ENCODE measurements at regions not wholly inside any gene's neighbourhood (a gene's known extent, or its start where the extent isn't known, plus 50 kb on each side); places are given as distances from the start of the nearest gene placed in this dataset.

- POLR2A ChIA-PET (ENCODE audit: unreplicated experiment), result no interaction called here
- no TSS peak for BruUV-seq (replicated peaks)
- no peak overlapping the region for H2AFZ ChIP-seq (ENCODE audit: low read length)
- H4K20me1 ChIP-seq (ENCODE audit: low read length), result no peaks in the 10 kb centered on the region
- H3K9me2 ChIP-seq (replicated peaks; ENCODE audit: low read length), result no peaks in the 10 kb centered on the region
- no peak for DNase-seq
- CTCF ChIA-PET, result no interaction called here
- no peak overlapping the region for H3K27ac ChIP-seq (ENCODE audit: low read length)
- H3K4me3 ChIP-seq (ENCODE audit: low read length), result no peak overlapping the region
- peaks cover 4% of the 10 kb centered on the region; the same call in 1 of the 2 replicates for H3K9me3 ChIP-seq (ENCODE audit: low read length)
- no peak for TF ChIP-seq EZH2phosphoT487 (IDR thresholded peaks at IDR 0.05; ENCODE audit: borderline replicate concordance, low read length)
- TF ChIP-seq EZH2 (IDR thresholded peaks at IDR 0.05; ENCODE audit: low read length, unreplicated experiment), result no peak
- no peak for TF ChIP-seq CTCF (conservative IDR thresholded peaks at IDR 0.05; ENCODE audit: low read depth, low read length)
- ATAC-seq, result no peak
- H3K27me3 ChIP-seq (ENCODE audit: low read length), result no peaks in the 10 kb centered on the region
- no peaks in the 10 kb centered on the region for H3F3A ChIP-seq (ENCODE audit: low read length, unreplicated experiment)
- H3K9ac ChIP-seq (ENCODE audit: low read length), result no peak overlapping the region
- no peak overlapping the region for H3K4me2 ChIP-seq (ENCODE audit: low read length)
- H3K79me2 ChIP-seq (ENCODE audit: low read length), result no peaks in the 10 kb centered on the region
- H3K36me3 ChIP-seq (ENCODE audit: low read depth, low read length), result no peaks in the 10 kb centered on the region
- intact Hi-C loops (cut with micrococcal nuclease), result no loop called here
- no peaks in the 10 kb centered on the region for H3K4me1 ChIP-seq (ENCODE audit: insufficient read depth, low read length)
Observed at GRCh38 chr11:97615546-97615945, 1225.7 kb downstream of the JRKL start.

DNA sequence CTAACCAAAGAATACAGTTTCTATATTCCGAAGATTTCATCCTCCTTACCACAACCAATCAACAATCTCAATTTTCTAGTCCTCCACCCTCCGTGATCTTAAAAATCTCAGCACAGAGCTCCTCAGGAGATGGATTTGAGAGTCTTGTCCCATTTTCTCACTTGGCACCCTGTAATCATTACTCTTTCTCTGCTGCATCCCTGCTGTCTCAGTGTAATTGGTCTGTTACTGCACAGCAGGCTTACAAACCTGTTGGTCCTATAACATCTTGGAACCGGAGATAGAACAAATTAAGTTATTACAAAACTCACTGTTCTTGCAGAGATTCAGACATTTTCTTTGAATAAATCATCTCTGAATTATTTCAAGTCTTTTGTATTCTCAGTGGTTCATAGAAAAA is 1227.2 kb downstream of the JRKL start:
- H4K20me1 ChIP-seq (ENCODE audit: low read length), result no peaks in the 10 kb centered on the region
- no TSS peak for BruUV-seq (replicated peaks)
- H3K9me2 ChIP-seq (replicated peaks; ENCODE audit: low read length), result no peaks in the 10 kb centered on the region
- H3K79me2 ChIP-seq (ENCODE audit: low read length), result no peaks in the 10 kb centered on the region
- POLR2A ChIA-PET (ENCODE audit: unreplicated experiment), result no interaction called here
- no peaks in the 10 kb centered on the region for H3K36me3 ChIP-seq (ENCODE audit: low read depth, low read length)
- H3K9me3 ChIP-seq (ENCODE audit: low read length), result peaks cover 4% of the 10 kb centered on the region; the same call in 1 of the 2 replicates
- no peak for DNase-seq
- no peak overlapping the region for H3K9ac ChIP-seq (ENCODE audit: low read length)
- no peaks in the 10 kb centered on the region for H3K27me3 ChIP-seq (ENCODE audit: low read length)
- H3K4me2 ChIP-seq (ENCODE audit: low read length), result no peak overlapping the region
- intact Hi-C loops (cut with micrococcal nuclease), result no loop called here
- CTCF ChIA-PET, result no interaction called here
- H3K27ac ChIP-seq (ENCODE audit: low read length), result no peak overlapping the region
- TF ChIP-seq EZH2phosphoT487 (IDR thresholded peaks at IDR 0.05; ENCODE audit: borderline replicate concordance, low read length), result no peak
- no peak for TF ChIP-seq EZH2 (IDR thresholded peaks at IDR 0.05; ENCODE audit: low read length, unreplicated experiment)
- no peak overlapping the region for H2AFZ ChIP-seq (ENCODE audit: low read length)
- no peak for ATAC-seq
- no peaks in the 10 kb centered on the region for H3K4me1 ChIP-seq (ENCODE audit: insufficient read depth, low read length)
- no peak overlapping the region for H3K4me3 ChIP-seq (ENCODE audit: low read length)
- no peaks in the 10 kb centered on the region for H3F3A ChIP-seq (ENCODE audit: low read length, unreplicated experiment)

GRCh38 chr11:97620007-97620406 is 1230.2 kb downstream of the JRKL start:
- Histone ChIP-seq H3K9ac (ENCODE audit: low read length) (no peak overlapping the region), H3K27me3 (ENCODE audit: low read length) (no peaks in the 10 kb centered on the region), H3F3A (ENCODE audit: low read length, unreplicated experiment) (no peaks in the 10 kb centered on the region), H3K36me3 (ENCODE audit: low read depth, low read length) (no peaks in the 10 kb centered on the region), H3K79me2 (ENCODE audit: low read length) (no peaks in the 10 kb centered on the region), H3K4me1 (ENCODE audit: insufficient read depth, low read length) (no peaks in the 10 kb centered on the region), H3K9me2 (replicated peaks; ENCODE audit: low read length) (no peaks in the 10 kb centered on the region), H3K9me3 (ENCODE audit: low read length) (peaks cover 4% of the 10 kb centered on the region; the same call in 1 of the 2 replicates), H2AFZ (ENCODE audit: low read length) (no peak overlapping the region), H4K20me1 (ENCODE audit: low read length) (no peaks in the 10 kb centered on the region), H3K4me2 (ENCODE audit: low read length) (no peak overlapping the region), H3K4me3 (ENCODE audit: low read length) (no peak overlapping the region), H3K27ac (ENCODE audit: low read length) (no peak overlapping the region)
- no peak for ATAC-seq
- POLR2A ChIA-PET (ENCODE audit: unreplicated experiment), result no interaction called here
- CTCF ChIA-PET, result no interaction called here
- intact Hi-C loops (cut with micrococcal nuclease), result no loop called here
- TF ChIP-seq EZH2phosphoT487 (IDR thresholded peaks at IDR 0.05; ENCODE audit: borderline replicate concordance, low read length) (no peak), EZH2 (IDR thresholded peaks at IDR 0.05; ENCODE audit: low read length, unreplicated experiment) (no peak), CTCF (conservative IDR thresholded peaks at IDR 0.05; ENCODE audit: low read depth, low read length) (no peak)
- no TSS peak for BruUV-seq (replicated peaks)
- DNase-seq, result no peak
